HCT116 (cell line): ENCODE measurements at regions not wholly inside any gene's neighbourhood (a gene's known extent, or its start where the extent isn't known, plus 50 kb on each side); places are given as distances from the start of the nearest gene placed in this dataset.

Experiments
- ATAC-seq: fragments of 200-7000 bp; cut with Tn5 transposase; 2 replicates; pipeline ENCODE4 v1.9.1; 2020; ENCODE audit warnings: mild to moderate bottlenecking, moderate library complexity
- BruUV-seq: library from RNA; stranded (reverse); fragments of 400-500 nt; replicated peaks from 2 replicates; lab custom pipeline; 2021; lab: Mats Ljungman, UMichigan
- CTCF ChIA-PET: fragments of 300-600 bp; sonication (Branson Sonifier 250); formaldehyde crosslinking; loops from one replicate; lab custom pipeline; 2021; ENCODE audit warnings: antibody characterized with exemption; lab: Charles Lee
- POLR2A ChIA-PET: fragments of 300-600, 350-600 bp; sonication (Branson Sonifier 250); formaldehyde crosslinking; loops from one replicate; lab custom pipeline; 2021; ENCODE audit warnings: antibody characterized with exemption; lab: Charles Lee
- RAD21 ChIA-PET, 2 experiments: fragments of 300-600 bp; sonication (Branson Sonifier 250); formaldehyde crosslinking; loops; one replicate each; lab custom pipeline; 2023; ENCODE audit warnings: low total read pairs in 2 of 2; ENCODE audit not compliant: uncharacterized antibody in 2 of 2, unreplicated experiment in 2 of 2, low non-redundant PET in 1 of 2; lab: Charles Lee
- DNase-seq: peaks from one replicate; pipeline ENCODE4 v3.0.0-alpha.2; 2010; ENCODE audit warnings: low read depth, low spot score
- H2AFZ ChIP-seq: fragments of 200-600 bp; shearing (Covaris generic), sonication (generic); 2 replicates; pipeline ENCODE4 v1.6.1; 2017; ENCODE audit warnings: low read depth, mixed run types, mixed read lengths, antibody characterized with exemption, low read length; ENCODE audit not compliant: poor library complexity, severe bottlenecking
- H3K27ac ChIP-seq: 2 replicates; pipeline ENCODE4 v1.5.1; 2012; ENCODE audit warnings: low read depth, low read length
- H3K27me3 ChIP-seq: fragments of 200-600 bp; sonication (generic); 2 replicates; pipeline ENCODE4 v1.6.1; 2016; ENCODE audit warnings: mixed run types, low read length, mixed read lengths; ENCODE audit not compliant: insufficient read depth
- H3K36me3 ChIP-seq, 2 experiments: fragments of 200-500 bp in 1 of 2; fragments of 200-600 bp in 1 of 2; sonication (Bioruptor generic) in 1 of 2; sonication (generic) in 1 of 2; 2 replicates each; pipeline versions ENCODE4 v1.5.1 to v1.6.1; 2014 to 2016; ENCODE audit warnings: low read length in 2 of 2, inconsistent platforms in 1 of 2, mixed read lengths in 1 of 2, mixed run types in 1 of 2; ENCODE audit not compliant: insufficient read depth in 2 of 2, control insufficient read depth in 1 of 2
- H3K4me1 ChIP-seq, 2 experiments: fragments of 200-600 bp in 1 of 2; sonication (generic) in 1 of 2; 2 replicates each; pipeline versions ENCODE4 v1.5.1 to v1.6.1; 2012 to 2017; ENCODE audit warnings: low read length in 2 of 2, inconsistent platforms in 1 of 2, mild to moderate bottlenecking in 1 of 2, mixed read lengths in 1 of 2, mixed run types in 1 of 2, moderate library complexity in 1 of 2; ENCODE audit not compliant: insufficient read depth in 2 of 2, control insufficient read depth in 1 of 2
- H3K4me2 ChIP-seq: fragments of 200-600 bp; sonication (generic); 2 replicates; pipeline ENCODE4 v1.6.1; 2017; ENCODE audit warnings: mixed run types, low read length, mixed read lengths
- H3K4me3 ChIP-seq, 2 experiments: fragments of 200-600 bp in 1 of 2; sonication (generic) in 1 of 2; replicated peaks in 1 of 2; 2 replicates each; pipeline ENCODE4 v1.5.1; 2011 to 2016; ENCODE audit warnings: low read length in 2 of 2, control low read depth in 1 of 2, low read depth in 1 of 2, mild to moderate bottlenecking in 1 of 2, mixed read lengths in 1 of 2, mixed run types in 1 of 2
- H3K79me2 ChIP-seq: fragments of 200-600 bp; sonication (generic); 2 replicates; pipeline ENCODE4 v1.6.1; 2017; ENCODE audit warnings: mild to moderate bottlenecking, mixed run types, low read length, moderate library complexity, mixed read lengths; ENCODE audit not compliant: insufficient read depth
- H3K9ac ChIP-seq: fragments of 200-600 bp; sonication (generic); 2 replicates; pipeline ENCODE4 v1.6.1; 2016; ENCODE audit warnings: low read length, mixed read lengths
- H3K9me2 ChIP-seq: fragments of 200-600 bp; sonication (generic), shearing (Covaris generic); 2 replicates; pipeline ENCODE4 v1.6.1; 2017; ENCODE audit warnings: mixed run types, mild to moderate bottlenecking, moderate library complexity; ENCODE audit not compliant: insufficient read depth
- H3K9me3 ChIP-seq, 2 experiments: fragments of 200-500 bp in 1 of 2; fragments of 200-600 bp in 1 of 2; sonication (Bioruptor generic) in 1 of 2; sonication (generic) in 1 of 2; 2 replicates each; pipeline ENCODE4 v1.6.1; 2014 to 2017; ENCODE audit warnings: low read length in 2 of 2, mixed read lengths in 2 of 2, inconsistent platforms in 1 of 2, low read depth in 1 of 2, mild to moderate bottlenecking in 1 of 2, mixed run types in 1 of 2, moderate library complexity in 1 of 2; ENCODE audit not compliant: control insufficient read depth in 1 of 2, insufficient read depth in 1 of 2
- H4K20me1 ChIP-seq: fragments of 200-600 bp; sonication (generic), shearing (Covaris generic); 2 replicates; pipeline ENCODE4 v1.6.1; 2017; ENCODE audit warnings: mixed run types, mild to moderate bottlenecking, moderate library complexity; ENCODE audit not compliant: insufficient read depth
- CBX3 ChIP-seq: IDR thresholded peaks from 2 replicates; pipeline ENCODE4 v1.6.1; 2012; ENCODE audit warnings: low read depth
- CEBPB ChIP-seq: IDR thresholded peaks from 2 replicates; pipeline ENCODE4 v1.6.1; 2012; ENCODE audit warnings: low read depth
- EGR1 ChIP-seq: IDR thresholded peaks from 2 replicates; pipeline ENCODE4 v1.6.1; 2012; ENCODE audit warnings: low read depth
- ELF1 ChIP-seq: IDR thresholded peaks from 2 replicates; pipeline ENCODE4 v1.6.1; 2012; ENCODE audit warnings: low read depth, borderline replicate concordance
- EZH2 ChIP-seq: fragments of 200-600 bp; sonication (generic); IDR thresholded peaks from 2 replicates; pipeline ENCODE4 v1.6.1; 2017; ENCODE audit warnings: antibody characterized with exemption, mixed run types
- EZH2phosphoT487 ChIP-seq: fragments of 200-600 bp; IDR thresholded peaks from 2 replicates; pipeline ENCODE4 v1.6.1; 2018; ENCODE audit warnings: antibody characterized with exemption, borderline replicate concordance
- FOSL1 ChIP-seq: IDR thresholded peaks from 2 replicates; pipeline ENCODE4 v1.6.1; 2012; ENCODE audit warnings: low read depth
- JUND ChIP-seq: IDR thresholded peaks from 2 replicates; pipeline ENCODE4 v1.6.1; 2012
- MAX ChIP-seq: IDR thresholded peaks from 2 replicates; pipeline ENCODE4 v1.6.1; 2012
- POLR2A ChIP-seq: IDR thresholded peaks from 2 replicates; pipeline ENCODE4 v1.7.0; 2011; ENCODE audit warnings: borderline replicate concordance; ENCODE audit not compliant: insufficient read depth, insufficient read length; ENCODE audit errors: extremely low read depth
- POLR2AphosphoS5 ChIP-seq: IDR thresholded peaks from 2 replicates; pipeline ENCODE4 v1.6.1; 2011; ENCODE audit warnings: mild to moderate bottlenecking, low read depth, low read length, moderate library complexity
- SP1 ChIP-seq: IDR thresholded peaks from 2 replicates; pipeline ENCODE4 v1.6.1; 2012; ENCODE audit warnings: low read depth
- SRF ChIP-seq: IDR thresholded peaks from 2 replicates; pipeline ENCODE4 v1.6.1; 2012; ENCODE audit warnings: low read depth
- TCF7L2 ChIP-seq: IDR thresholded peaks from 2 replicates; pipeline ENCODE4 v1.7.0; 2011; ENCODE audit warnings: borderline replicate concordance, inconsistent platforms; ENCODE audit not compliant: insufficient read depth, insufficient read length; ENCODE audit errors: extremely low read depth
- YY1 ChIP-seq: IDR thresholded peaks from 2 replicates; pipeline ENCODE4 v1.6.1; 2011; ENCODE audit warnings: low read length, low read depth, moderate library complexity, mild to moderate bottlenecking; ENCODE audit not compliant: insufficient replicate concordance; ENCODE audit errors: extremely low read depth
- ZFX ChIP-seq: fragments of 450-650 bp; IDR thresholded peaks from 2 replicates; pipeline ENCODE4 v1.6.1; 2017
- ZNF274 ChIP-seq: fragments of 200-500 bp; sonication (Bioruptor generic); IDR thresholded peaks from 2 replicates; pipeline ENCODE4 v1.6.1; 2014; ENCODE audit warnings: mild to moderate bottlenecking, low read depth, low read length, inconsistent platforms
- intact Hi-C: fragments of 100-400 bp; cut with micrococcal nuclease; formaldehyde crosslinking; loops from 2 replicates; pipeline ENCODE4 v1.10.0; 2022
- TF ChIP-seq, protein P1 (sequence below): IDR thresholded peaks from 2 replicates; pipeline ENCODE4 v1.6.1; 2011; ENCODE audit warnings: mild to moderate bottlenecking, low read length, moderate library complexity; ENCODE audit not compliant: insufficient replicate concordance; ENCODE audit errors: extremely low read depth
- TF ChIP-seq, protein P2 (sequence below): IDR thresholded peaks from 2 replicates; pipeline ENCODE4 v1.6.1; 2012
- TF ChIP-seq, protein P3 (sequence below), 3 experiments: fragments of 200-600 bp in 1 of 3; sonication (generic) in 1 of 3; IDR thresholded peaks in 2 of 3; conservative IDR thresholded peaks in 1 of 3; 2 replicates each; pipeline ENCODE4 v1.5.1; 2012 to 2017; ENCODE audit warnings: low read depth in 2 of 3, low read length in 2 of 3, antibody characterized with exemption in 1 of 3, borderline replicate concordance in 1 of 3, control low read depth in 1 of 3, mild to moderate bottlenecking in 1 of 3, mixed read lengths in 1 of 3, mixed run types in 1 of 3, moderate library complexity in 1 of 3; ENCODE audit not compliant: insufficient read depth in 1 of 3

DNA sequence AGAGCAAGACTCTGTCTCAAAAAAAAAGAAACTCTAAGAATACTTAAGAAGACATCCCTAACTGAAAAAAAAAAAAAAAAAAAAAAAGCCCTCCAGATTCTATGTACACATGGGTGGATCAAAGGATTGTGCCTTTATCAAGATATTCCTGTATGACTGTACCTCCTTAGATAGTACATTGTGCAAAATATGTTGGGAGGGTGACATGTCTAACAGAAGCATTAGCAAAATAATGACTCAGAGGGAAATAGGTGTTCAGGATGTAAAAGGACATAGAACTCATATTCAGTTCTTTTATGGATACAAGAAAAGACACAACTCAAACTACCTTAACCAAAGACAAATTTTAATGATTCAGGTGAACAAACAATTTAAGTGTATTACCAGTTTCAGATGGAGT lies 269.8 kb upstream of the KAZN start:
- no peaks in the 10 kb centered on the region for H3K79me2 ChIP-seq
- DNase-seq (no peak), ATAC-seq (no peak)
- H3K36me3 ChIP-seq: no peaks in the 10 kb centered on the region
- no peak overlapping the region for H2AFZ ChIP-seq
- ChIA-PET POLR2A (no interaction called here), RAD21 (no interaction called here), CTCF (no interaction called here)
- no peaks in the 10 kb centered on the region for H3K9me3 ChIP-seq
- no peaks in the 10 kb centered on the region for H3K9me2 ChIP-seq
- H3K9ac ChIP-seq: no peak overlapping the region
- intact Hi-C loops: no loop called here
- peaks cover 4% of the 10 kb centered on the region; the same call in 1 of the 2 replicates for H3K27me3 ChIP-seq
- TF ChIP-seq ZNF274 (no peak), EZH2 (no peak), CEBPB (no peak), ELF1 (no peak), POLR2A (no peak), ZFX (no peak), POLR2AphosphoS5 (no peak), SRF (no peak), JUND (no peak), SP1 (no peak), TCF7L2 (no peak), MAX (no peak), FOSL1 (no peak), YY1 (no peak), CBX3 (no peak), EZH2phosphoT487 (no peak), EGR1 (no peak)
- TF ChIP-seq, protein P1, sequence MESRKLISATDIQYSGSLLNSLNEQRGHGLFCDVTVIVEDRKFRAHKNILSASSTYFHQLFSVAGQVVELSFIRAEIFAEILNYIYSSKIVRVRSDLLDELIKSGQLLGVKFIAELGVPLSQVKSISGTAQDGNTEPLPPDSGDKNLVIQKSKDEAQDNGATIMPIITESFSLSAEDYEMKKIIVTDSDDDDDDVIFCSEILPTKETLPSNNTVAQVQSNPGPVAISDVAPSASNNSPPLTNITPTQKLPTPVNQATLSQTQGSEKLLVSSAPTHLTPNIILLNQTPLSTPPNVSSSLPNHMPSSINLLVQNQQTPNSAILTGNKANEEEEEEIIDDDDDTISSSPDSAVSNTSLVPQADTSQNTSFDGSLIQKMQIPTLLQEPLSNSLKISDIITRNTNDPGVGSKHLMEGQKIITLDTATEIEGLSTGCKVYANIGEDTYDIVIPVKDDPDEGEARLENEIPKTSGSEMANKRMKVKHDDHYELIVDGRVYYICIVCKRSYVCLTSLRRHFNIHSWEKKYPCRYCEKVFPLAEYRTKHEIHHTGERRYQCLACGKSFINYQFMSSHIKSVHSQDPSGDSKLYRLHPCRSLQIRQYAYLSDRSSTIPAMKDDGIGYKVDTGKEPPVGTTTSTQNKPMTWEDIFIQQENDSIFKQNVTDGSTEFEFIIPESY: no peak
- TF ChIP-seq, protein P2, sequence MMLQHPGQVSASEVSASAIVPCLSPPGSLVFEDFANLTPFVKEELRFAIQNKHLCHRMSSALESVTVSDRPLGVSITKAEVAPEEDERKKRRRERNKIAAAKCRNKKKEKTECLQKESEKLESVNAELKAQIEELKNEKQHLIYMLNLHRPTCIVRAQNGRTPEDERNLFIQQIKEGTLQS: no peak
- TF ChIP-seq, protein P3, sequence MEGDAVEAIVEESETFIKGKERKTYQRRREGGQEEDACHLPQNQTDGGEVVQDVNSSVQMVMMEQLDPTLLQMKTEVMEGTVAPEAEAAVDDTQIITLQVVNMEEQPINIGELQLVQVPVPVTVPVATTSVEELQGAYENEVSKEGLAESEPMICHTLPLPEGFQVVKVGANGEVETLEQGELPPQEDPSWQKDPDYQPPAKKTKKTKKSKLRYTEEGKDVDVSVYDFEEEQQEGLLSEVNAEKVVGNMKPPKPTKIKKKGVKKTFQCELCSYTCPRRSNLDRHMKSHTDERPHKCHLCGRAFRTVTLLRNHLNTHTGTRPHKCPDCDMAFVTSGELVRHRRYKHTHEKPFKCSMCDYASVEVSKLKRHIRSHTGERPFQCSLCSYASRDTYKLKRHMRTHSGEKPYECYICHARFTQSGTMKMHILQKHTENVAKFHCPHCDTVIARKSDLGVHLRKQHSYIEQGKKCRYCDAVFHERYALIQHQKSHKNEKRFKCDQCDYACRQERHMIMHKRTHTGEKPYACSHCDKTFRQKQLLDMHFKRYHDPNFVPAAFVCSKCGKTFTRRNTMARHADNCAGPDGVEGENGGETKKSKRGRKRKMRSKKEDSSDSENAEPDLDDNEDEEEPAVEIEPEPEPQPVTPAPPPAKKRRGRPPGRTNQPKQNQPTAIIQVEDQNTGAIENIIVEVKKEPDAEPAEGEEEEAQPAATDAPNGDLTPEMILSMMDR (IDR thresholded peaks at IDR 0.05 in 2 of 3, conservative IDR thresholded peaks at IDR 0.05 in 1 of 3; ENCODE audit: borderline replicate concordance in 1 of 3, insufficient read depth in 1 of 3, low read depth in 2 of 3, low read length in 2 of 3): no peak
- H3K4me1 ChIP-seq: peaks cover 0 to 8% of the 10 kb centered on the region in 2 experiments; a peak in 1 of 4 replicates
- no peaks in the 10 kb centered on the region for H4K20me1 ChIP-seq
- H3K27ac ChIP-seq: no peak overlapping the region
- H3K4me2 ChIP-seq: no peak overlapping the region
- no peak overlapping the region for H3K4me3 ChIP-seq
- no TSS peak for BruUV-seq
